ENCODE measurements at regions not wholly inside any gene's neighbourhood (a gene's known extent, or its start where the extent isn't known, plus 50 kb on each side); places are given as distances from the start of the nearest gene placed in this dataset.
A peak's percentile ranks its signal among the peaks of the same experiment; 100 is the strongest.

DNA sequence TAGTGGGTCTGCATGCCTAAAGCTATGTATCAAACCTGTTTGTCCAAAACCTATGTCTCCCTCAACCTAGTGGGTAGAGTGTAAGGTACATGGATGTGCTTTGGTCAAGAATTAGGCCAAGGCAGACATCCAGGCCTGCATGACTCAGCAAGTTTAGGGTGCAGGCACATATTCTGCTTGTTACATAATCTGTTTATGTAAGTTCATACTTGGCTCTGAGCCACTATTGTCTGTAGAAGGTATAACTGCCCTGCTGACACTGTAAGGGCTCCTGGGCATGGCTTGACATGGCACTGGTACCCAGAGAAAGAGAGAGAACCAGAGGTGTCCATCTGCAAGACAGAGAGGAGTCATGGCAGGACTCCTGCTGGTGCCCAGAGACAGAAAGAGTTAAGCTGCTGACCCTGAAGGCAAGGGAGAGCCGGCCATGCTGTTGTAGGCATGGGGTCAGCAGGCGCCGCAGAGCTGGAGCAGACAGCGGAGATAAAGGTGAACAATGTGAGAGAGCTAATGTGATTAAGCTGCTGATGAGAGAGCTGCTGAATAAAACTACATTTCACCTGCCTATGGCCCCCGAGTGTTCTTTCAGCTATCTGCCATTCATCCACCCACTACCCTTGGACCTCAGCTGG is 118.5 kb upstream of the TMEM106B start:
- H3K4me3 ChIP-seq (ENCODE audit: low read length in 2 of 2) = no peak overlapping the region
- no peak overlapping the region for H3K27ac ChIP-seq (ENCODE audit: low read length)

DNA sequence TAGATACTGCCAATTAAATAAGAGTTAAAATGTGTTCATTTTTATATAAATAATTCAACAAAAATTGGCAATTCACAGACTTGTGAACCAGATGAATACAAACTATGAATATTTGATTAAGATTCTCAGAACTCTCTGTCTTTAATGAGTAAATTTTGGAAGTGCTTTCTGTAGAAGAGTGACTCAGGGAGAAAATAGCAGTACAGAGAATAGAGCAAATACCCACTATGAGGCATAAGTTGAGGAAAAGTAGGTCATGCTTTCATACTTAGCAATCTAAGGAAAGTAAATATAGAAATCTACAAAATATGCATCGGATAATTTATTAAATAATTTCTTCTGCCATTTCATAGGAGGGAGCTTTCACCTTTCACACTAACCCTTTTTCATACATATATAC is 117.7 kb upstream of the TMEM106B start:
- Histone ChIP-seq H3K9ac (ENCODE audit: low read length in 2 of 2) (no peak overlapping the region), H3K27ac (ENCODE audit: low read length) (no peak overlapping the region), H3K9me3 (ENCODE audit: control insufficient read depth in 2 of 2, low read length in 2 of 2) (no peaks in the 10 kb centered on the region), H3K4me3 (ENCODE audit: low read length in 2 of 2) (no peak overlapping the region), H3K4me1 (ENCODE audit: control insufficient read depth, insufficient read depth, low read length) (no peaks in the 10 kb centered on the region), H3K27me3 (ENCODE audit: control insufficient read depth in 1 of 2, insufficient read depth in 2 of 2, low read length in 2 of 2) (no peaks in the 10 kb centered on the region), H3K36me3 (ENCODE audit: control insufficient read depth in 2 of 2, insufficient read depth in 2 of 2, low read length in 2 of 2) (no peaks in the 10 kb centered on the region)

More for the DNA sequence above, 118.5 kb upstream of the TMEM106B start:
- Histone ChIP-seq H3K9me3 (ENCODE audit: control insufficient read depth in 2 of 2, low read length in 2 of 2) (no peaks in the 10 kb centered on the region), H3K36me3 (ENCODE audit: control insufficient read depth in 2 of 2, insufficient read depth in 2 of 2, low read length in 2 of 2) (no peaks in the 10 kb centered on the region), H3K27me3 (ENCODE audit: control insufficient read depth in 1 of 2, insufficient read depth in 2 of 2, low read length in 2 of 2) (no peaks in the 10 kb centered on the region), H3K9ac (ENCODE audit: low read length in 2 of 2) (no peak overlapping the region), H3K4me1 (ENCODE audit: control insufficient read depth, insufficient read depth, low read length) (no peaks in the 10 kb centered on the region)

DNA sequence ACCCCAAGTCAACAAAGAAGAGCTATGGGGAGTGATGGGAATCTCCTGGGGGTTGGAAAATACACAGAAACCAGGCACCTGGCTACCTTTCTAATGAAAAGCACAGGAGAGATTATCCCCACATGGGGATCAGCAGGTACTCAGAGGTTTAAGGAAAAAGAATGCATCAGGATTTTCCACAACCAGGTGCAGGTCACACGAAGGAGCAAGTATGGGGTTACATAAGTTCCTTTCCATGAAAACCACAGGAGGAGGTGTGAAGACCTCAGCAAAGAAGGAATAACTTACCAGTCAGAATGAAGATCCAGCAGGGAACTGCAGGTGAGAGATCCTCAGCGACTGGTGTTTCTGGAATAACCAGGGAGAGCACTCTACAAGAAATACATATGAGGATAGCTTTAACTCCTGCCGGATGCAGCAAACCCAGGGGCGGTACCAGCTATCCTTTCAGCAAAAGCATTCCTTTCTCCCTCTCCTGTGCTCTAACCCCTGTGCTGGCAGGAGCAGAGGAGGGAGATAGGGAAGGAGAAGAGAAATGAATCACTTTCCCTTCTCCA is 116.7 kb upstream of the TMEM106B start:
- no peak overlapping the region for H3K4me3 ChIP-seq (ENCODE audit: low read length in 2 of 2)
- H3K36me3 ChIP-seq (ENCODE audit: control insufficient read depth in 2 of 2, insufficient read depth in 2 of 2, low read length in 2 of 2) = no peaks in the 10 kb centered on the region
- no peaks in the 10 kb centered on the region for H3K4me1 ChIP-seq (ENCODE audit: control insufficient read depth, insufficient read depth, low read length)
- H3K9ac ChIP-seq (ENCODE audit: low read length in 2 of 2) = no peak overlapping the region
- H3K27ac ChIP-seq (ENCODE audit: low read length) = no peak overlapping the region
- H3K27me3 ChIP-seq (ENCODE audit: control insufficient read depth in 1 of 2, insufficient read depth in 2 of 2, low read length in 2 of 2) = no peaks in the 10 kb centered on the region
- H3K9me3 ChIP-seq (ENCODE audit: control insufficient read depth in 2 of 2, low read length in 2 of 2) = no peaks in the 10 kb centered on the region

DNA sequence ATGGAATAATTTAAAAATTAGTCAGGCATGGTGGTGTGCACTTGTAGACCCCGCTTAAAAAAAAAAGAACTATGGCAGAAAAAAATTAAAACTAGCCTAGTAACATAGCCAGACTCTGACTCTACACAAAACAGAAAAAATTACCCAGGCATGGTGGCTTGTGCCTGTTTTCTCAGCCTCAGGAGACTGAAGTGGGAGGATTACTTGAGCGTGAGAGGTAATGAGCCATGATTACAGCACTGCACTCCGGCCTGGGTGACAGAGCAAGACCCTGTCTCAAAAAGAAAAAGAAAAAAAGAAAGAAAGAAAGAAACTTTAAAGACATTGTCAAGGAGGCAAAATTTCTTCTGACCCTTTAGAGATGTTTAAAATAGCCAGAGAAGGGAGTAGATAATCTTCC is 109.0 kb upstream of the TMEM106B start:
- H3K4me1 ChIP-seq (ENCODE audit: control insufficient read depth, insufficient read depth, low read length) = no peaks in the 10 kb centered on the region
- no peak overlapping the region for H3K4me3 ChIP-seq (ENCODE audit: low read length in 2 of 2)
- H3K9me3 ChIP-seq (ENCODE audit: control insufficient read depth in 2 of 2, low read length in 2 of 2) = no peaks in the 10 kb centered on the region
- no peak overlapping the region for H3K9ac ChIP-seq (ENCODE audit: low read length in 2 of 2)
- no peaks in the 10 kb centered on the region for H3K36me3 ChIP-seq (ENCODE audit: control insufficient read depth in 2 of 2, insufficient read depth in 2 of 2, low read length in 2 of 2)
- no peak overlapping the region for H3K27ac ChIP-seq (ENCODE audit: low read length)
- H3K27me3 ChIP-seq (ENCODE audit: control insufficient read depth in 1 of 2, insufficient read depth in 2 of 2, low read length in 2 of 2) = no peaks in the 10 kb centered on the region

DNA sequence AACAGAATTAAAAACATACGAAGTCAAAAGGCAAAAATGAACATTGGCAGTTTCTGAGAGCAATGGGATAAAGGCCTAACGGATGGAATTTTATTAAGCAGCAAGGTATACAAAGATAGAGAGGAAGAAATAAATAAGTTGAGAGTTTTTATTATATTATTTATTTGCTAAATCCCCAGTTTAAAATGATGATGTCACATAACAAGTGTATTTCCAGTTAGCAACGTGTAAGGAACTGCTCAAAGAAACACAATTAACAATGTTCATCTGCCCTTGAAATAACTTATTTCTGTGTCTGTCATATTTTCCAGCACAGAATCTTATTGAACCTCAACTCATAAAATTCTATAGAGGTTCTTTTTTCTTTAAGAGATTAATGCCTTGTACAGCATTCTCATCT is 108.6 kb upstream of the TMEM106B start:
- Histone ChIP-seq H3K9ac (ENCODE audit: low read length in 2 of 2) (no peak overlapping the region), H3K4me3 (ENCODE audit: low read length in 2 of 2) (no peak overlapping the region), H3K4me1 (ENCODE audit: control insufficient read depth, insufficient read depth, low read length) (no peaks in the 10 kb centered on the region), H3K27me3 (ENCODE audit: control insufficient read depth in 1 of 2, insufficient read depth in 2 of 2, low read length in 2 of 2) (no peaks in the 10 kb centered on the region), H3K9me3 (ENCODE audit: control insufficient read depth in 2 of 2, low read length in 2 of 2) (no peaks in the 10 kb centered on the region), H3K36me3 (ENCODE audit: control insufficient read depth in 2 of 2, insufficient read depth in 2 of 2, low read length in 2 of 2) (no peaks in the 10 kb centered on the region), H3K27ac (ENCODE audit: low read length) (no peak overlapping the region)

DNA sequence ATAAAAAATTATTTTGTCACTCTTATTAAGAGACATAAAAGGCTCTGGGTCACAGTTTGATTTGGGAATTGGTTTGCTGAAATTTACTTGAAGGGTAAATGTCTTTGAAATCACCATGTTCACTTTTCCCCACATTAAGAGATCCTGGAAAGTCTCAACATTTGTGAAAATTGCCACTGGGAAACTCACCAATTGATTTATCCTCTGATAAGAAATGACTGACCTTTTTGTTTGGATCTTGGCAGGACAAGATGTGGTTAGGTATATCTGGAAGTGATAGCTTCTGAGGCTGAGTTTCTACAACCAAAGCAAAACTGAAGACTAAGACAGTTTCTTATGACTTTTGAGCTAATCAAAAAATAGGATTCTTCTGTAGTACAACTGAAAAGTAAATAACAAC is 107.1 kb upstream of the TMEM106B start:
- H3K9me3 ChIP-seq (ENCODE audit: control insufficient read depth in 2 of 2, low read length in 2 of 2) = no peaks in the 10 kb centered on the region
- H3K27me3 ChIP-seq (ENCODE audit: control insufficient read depth in 1 of 2, insufficient read depth in 2 of 2, low read length in 2 of 2) = no peaks in the 10 kb centered on the region
- H3K4me3 ChIP-seq (ENCODE audit: low read length in 2 of 2) = no peak overlapping the region
- H3K4me1 ChIP-seq (ENCODE audit: control insufficient read depth, insufficient read depth, low read length) = no peaks in the 10 kb centered on the region
- no peaks in the 10 kb centered on the region for H3K36me3 ChIP-seq (ENCODE audit: control insufficient read depth in 2 of 2, insufficient read depth in 2 of 2, low read length in 2 of 2)
- H3K9ac ChIP-seq (ENCODE audit: low read length in 2 of 2) = no peak overlapping the region
- H3K27ac ChIP-seq (ENCODE audit: low read length) = no peak overlapping the region

DNA sequence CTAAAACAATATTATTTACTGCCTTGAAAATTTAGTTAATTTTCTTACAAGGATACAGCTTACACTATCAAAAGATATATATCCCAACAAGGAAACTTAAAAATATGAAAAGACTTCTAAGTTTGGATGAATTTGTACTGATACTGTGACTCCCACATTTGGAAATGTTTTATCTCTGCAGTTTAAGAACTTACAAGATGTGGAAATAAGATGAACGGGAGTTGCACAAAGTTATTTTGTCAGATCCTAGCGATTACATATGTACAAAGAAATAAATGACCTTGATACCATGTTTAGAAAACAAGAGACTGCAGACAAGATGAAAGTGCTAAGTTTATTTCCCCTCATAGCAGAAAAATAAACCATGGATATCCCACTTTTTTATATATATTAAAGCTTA is 103.7 kb upstream of the TMEM106B start:
- Histone ChIP-seq H3K27ac (ENCODE audit: low read length) (no peak overlapping the region), H3K9ac (ENCODE audit: low read length in 2 of 2) (no peak overlapping the region), H3K4me3 (ENCODE audit: low read length in 2 of 2) (no peak overlapping the region), H3K27me3 (ENCODE audit: control insufficient read depth in 1 of 2, insufficient read depth in 2 of 2, low read length in 2 of 2) (peaks cover 8 to 9% of the 10 kb centered on the region in 2 donors), H3K36me3 (ENCODE audit: control insufficient read depth in 2 of 2, insufficient read depth in 2 of 2, low read length in 2 of 2) (no peaks in the 10 kb centered on the region), H3K9me3 (ENCODE audit: control insufficient read depth in 2 of 2, low read length in 2 of 2) (no peaks in the 10 kb centered on the region), H3K4me1 (ENCODE audit: control insufficient read depth, insufficient read depth, low read length) (peaks cover 2% of the 10 kb centered on the region)

DNA sequence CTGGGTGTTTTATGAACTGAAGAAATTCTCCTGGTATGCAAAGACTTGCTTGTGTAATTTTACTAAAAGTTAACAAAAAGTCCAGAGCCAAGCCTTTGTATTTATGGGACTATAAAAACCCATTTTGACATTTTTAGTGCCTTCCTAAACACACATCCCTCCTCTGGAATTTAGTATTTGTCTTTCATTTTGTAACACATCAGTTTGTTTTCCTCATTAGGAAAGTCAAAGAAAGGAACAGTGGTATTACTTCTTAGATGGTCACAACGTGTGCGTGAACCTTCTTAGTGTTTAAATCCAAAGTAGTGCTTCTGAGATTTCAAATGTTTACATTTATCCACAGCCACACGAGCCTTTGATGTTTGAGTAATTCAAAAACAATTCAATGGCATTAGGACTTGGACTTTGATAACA is 103.2 kb upstream of the TMEM106B start:
- Histone ChIP-seq H3K4me1 (ENCODE audit: control insufficient read depth, insufficient read depth, low read length) (peaks cover 2% of the 10 kb centered on the region), H3K4me3 (ENCODE audit: low read length in 2 of 2) (no peak overlapping the region), H3K27ac (ENCODE audit: low read length) (no peak overlapping the region)

DNA sequence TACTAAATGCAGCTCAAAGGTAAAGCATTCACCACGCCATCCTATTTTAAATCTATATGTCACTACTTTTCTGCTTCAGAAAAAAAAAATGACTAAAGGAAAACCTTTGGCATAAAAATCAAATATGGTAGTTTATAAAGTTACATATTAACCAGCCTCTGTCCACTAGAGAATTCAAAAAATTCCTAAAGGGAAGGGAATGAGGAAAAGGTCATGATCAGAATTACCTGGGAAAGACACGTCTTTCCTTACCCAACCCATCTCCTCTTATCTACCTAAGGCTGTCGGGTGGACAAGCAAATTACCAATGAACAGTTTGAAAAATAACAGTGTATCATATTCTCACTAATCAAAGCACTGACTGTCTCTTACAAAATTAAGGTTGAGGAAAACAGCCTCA is 100.7 kb upstream of the TMEM106B start:
- H3K36me3 ChIP-seq (ENCODE audit: control insufficient read depth in 2 of 2, insufficient read depth in 2 of 2, low read length in 2 of 2) = no peaks in the 10 kb centered on the region
- peaks cover 2% of the 10 kb centered on the region for H3K4me1 ChIP-seq (ENCODE audit: control insufficient read depth, insufficient read depth, low read length)
- H3K9me3 ChIP-seq (ENCODE audit: control insufficient read depth in 2 of 2, low read length in 2 of 2) = no peaks in the 10 kb centered on the region
- peaks cover 8 to 9% of the 10 kb centered on the region in 2 donors for H3K27me3 ChIP-seq (ENCODE audit: control insufficient read depth in 1 of 2, insufficient read depth in 2 of 2, low read length in 2 of 2)
- H3K9ac ChIP-seq (ENCODE audit: low read length in 2 of 2) = no peak overlapping the region
- H3K27ac ChIP-seq (ENCODE audit: low read length) = no peak overlapping the region
- H3K4me3 ChIP-seq (ENCODE audit: low read length in 2 of 2) = no peak overlapping the region

More for the DNA sequence above, 103.2 kb upstream of the TMEM106B start:
- Histone ChIP-seq H3K9me3 (ENCODE audit: control insufficient read depth in 2 of 2, low read length in 2 of 2) (no peaks in the 10 kb centered on the region), H3K36me3 (ENCODE audit: control insufficient read depth in 2 of 2, insufficient read depth in 2 of 2, low read length in 2 of 2) (no peaks in the 10 kb centered on the region), H3K27me3 (ENCODE audit: control insufficient read depth in 1 of 2, insufficient read depth in 2 of 2, low read length in 2 of 2) (peaks cover 8 to 9% of the 10 kb centered on the region in 2 donors), H3K9ac (ENCODE audit: low read length in 2 of 2) (no peak overlapping the region)

DNA sequence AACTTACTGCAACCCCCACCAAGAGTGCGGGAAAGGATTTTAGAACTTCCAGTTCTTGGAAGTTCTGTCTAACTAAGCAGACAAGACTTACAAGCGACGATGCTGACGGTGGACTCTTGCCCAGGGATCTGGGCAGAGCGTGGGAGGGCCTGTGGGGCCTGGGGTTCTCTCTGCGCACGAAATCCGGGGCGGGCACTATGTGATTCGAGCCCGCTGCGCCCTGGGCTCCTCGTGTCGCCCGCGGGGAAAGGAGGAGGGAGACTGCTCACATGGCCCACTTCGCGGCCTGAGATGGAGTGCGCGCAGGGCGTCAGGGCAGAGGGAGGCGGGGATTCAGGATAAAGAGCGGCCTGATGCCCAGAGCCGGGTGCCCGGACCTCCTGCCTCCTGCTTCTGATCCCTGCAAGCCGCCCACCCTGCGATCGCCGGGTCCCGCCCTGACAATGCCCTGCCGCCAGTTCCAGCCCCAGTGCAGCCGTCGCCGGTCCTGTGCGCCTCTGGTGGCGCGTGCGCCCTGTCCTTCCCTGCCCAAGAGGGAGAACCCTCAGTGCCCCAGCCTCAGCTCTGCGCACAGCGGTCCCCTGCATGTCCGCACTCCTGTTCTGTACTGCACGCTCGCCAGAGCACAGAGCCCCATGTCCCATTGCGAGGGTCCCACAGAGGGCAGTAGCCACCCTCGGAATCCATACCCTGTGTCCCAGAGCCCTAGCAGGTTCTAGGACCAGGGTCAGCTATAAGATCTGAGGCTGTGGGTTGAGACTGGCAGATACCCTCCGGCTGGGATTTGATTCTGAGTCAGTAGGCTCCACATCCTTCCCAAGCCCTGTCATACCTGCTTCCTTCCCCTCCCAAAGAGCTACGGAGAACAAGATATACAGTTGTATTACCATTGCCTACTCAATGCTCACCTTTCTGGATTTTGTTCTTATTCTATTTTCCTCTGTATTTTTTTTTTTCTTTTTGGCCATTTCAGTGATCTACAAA is 99.4 kb upstream of the TMEM106B start:
- Histone ChIP-seq H3K4me1 (ENCODE audit: control insufficient read depth, insufficient read depth, low read length) (peaks cover 2% of the 10 kb centered on the region), H3K27me3 (ENCODE audit: control insufficient read depth in 1 of 2, insufficient read depth in 2 of 2, low read length in 2 of 2) (peaks cover 8 to 9% of the 10 kb centered on the region in 2 donors), H3K36me3 (ENCODE audit: control insufficient read depth in 2 of 2, insufficient read depth in 2 of 2, low read length in 2 of 2) (no peaks in the 10 kb centered on the region), H3K27ac (ENCODE audit: low read length) (no peak overlapping the region), H3K9me3 (ENCODE audit: control insufficient read depth in 2 of 2, low read length in 2 of 2) (no peaks in the 10 kb centered on the region), H3K9ac (ENCODE audit: low read length in 2 of 2) (no peak overlapping the region), H3K4me3 (ENCODE audit: low read length in 2 of 2) (peak overlapping the region in 1 of 2 donors; percentile 8)
